HG02973 (cell line): ENCODE measurements at regions not wholly inside any gene's neighbourhood (a gene's known extent, or its start where the extent isn't known, plus 50 kb on each side); places are given as distances from the start of the nearest gene placed in this dataset.

Experiments
- ATAC-seq: cut with Tn5 transposase; IDR thresholded peaks from one replicate; pipeline ENCODE4 v1.9.1; 2021; ENCODE audit warnings: moderate library complexity; ENCODE audit not compliant: unreplicated experiment

- ATAC-seq, result no peak
Observed at GRCh38 chr16:51039638-51040331, 111.3 kb downstream of the SALL1 start.

DNA sequence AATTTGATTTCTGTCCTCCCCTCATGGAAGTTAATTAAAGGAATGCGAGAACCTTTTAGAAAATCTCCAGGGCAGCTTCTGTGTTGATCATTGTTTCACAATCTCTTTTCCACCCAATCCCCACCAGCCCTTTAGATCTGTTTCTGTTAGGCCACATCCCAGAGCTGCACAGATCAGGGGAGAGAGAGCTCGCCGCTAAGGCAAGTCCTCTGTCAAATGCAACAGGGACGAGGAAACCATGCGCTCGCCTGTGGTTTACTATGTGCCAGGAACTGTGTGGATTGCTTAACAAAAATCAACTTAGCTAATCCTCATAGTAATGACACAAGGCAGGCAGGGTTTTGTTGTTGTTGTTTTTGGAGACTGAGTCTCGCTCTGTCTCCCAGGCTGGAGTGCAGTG is 115.4 kb downstream of the SALL1 start:
- no peak for ATAC-seq

- no peak for ATAC-seq
Observed at GRCh38 chr16:51035110-51035498, 116.0 kb downstream of the SALL1 start.

DNA sequence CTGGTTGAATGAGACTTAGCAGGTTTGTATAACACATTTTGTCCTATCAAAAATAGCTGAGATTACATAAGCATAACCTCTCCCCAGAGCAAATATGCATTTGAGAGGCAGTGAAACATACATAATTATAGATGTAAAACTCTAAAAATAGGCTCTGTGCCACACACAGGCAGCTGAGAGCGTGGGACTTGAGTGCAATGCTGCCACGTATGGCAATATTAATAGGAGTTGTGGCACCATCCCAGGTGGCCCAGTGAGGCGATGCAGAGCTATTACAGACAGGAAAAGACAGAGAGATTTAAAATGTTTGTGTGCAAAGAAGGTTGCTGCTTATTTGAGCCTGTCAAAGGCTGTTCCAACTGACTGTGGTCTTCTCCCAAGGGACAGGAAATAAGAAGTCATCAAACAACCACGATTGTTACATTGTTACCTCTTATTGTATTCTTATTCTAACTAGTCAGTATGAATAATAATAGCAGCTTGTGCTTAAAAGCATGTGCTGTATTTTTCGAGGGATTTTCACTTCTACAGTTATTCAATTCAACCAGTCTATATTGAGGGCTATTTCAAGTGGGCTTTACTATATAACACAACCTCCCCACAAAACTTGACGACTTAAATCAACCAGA is 116.5 kb downstream of the SALL1 start:
- ATAC-seq, result no peak

- ATAC-seq, result no peak
Observed at GRCh38 chr16:51031598-51031997, 119.5 kb downstream of the SALL1 start.

GRCh38 chr16:51030516-51030915 is 120.6 kb downstream of the SALL1 start:
- no peak for ATAC-seq

- no peak for ATAC-seq
Observed at GRCh38 chr16:51025588-51026290, 125.3 kb downstream of the SALL1 start.

DNA sequence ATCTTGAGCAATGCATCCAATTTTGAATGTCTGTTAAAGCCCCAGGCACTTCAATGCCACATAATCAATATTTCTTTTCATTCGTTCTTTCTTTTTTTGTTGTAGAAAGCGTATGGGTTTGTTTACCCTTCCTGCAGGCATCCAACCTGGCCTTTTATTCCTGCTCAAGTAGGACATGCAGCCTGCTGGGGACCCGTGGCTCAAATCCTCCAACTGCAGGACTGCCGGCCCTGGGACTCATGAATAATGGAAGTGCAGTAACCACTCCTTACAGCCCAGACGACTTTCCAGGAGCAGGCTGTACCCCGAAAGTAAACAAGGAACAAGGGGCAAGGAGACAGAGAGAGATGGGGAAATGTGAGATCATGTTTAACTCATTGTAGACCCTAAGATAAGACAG is 126.4 kb downstream of the SALL1 start:
- no peak for ATAC-seq

GRCh38 chr16:51022955-51023354 is 128.1 kb downstream of the SALL1 start:
- no peak for ATAC-seq

GRCh38 chr16:51019617-51020016 is 131.5 kb downstream of the SALL1 start:
- no peak for ATAC-seq

GRCh38 chr16:51017969-51018368 is 133.1 kb downstream of the SALL1 start:
- ATAC-seq, result no peak

- no peak for ATAC-seq
Observed at GRCh38 chr16:51012396-51012795, 138.7 kb downstream of the SALL1 start.

- ATAC-seq, result no peak
Observed at GRCh38 chr16:51010817-51011216, 140.3 kb downstream of the SALL1 start.

DNA sequence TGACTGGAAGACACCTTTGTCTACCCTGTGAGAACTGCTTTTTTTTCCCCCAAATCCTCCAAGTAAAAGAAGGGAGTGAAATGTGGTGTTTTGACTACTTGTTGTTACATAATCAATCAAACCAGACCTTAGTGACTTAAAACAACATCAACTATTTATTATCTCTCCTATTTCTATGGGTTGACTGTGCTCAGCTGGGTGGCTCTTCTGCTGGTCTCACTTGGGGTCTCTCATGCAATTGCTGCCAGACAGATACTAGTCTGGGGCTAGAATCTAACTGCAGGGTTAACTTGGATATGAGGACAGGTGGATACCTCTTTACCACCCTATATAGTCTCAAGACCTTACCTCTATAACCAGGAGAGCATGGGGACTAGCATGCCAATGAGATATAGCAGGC is 141.3 kb downstream of the SALL1 start:
- ATAC-seq, result no peak

DNA sequence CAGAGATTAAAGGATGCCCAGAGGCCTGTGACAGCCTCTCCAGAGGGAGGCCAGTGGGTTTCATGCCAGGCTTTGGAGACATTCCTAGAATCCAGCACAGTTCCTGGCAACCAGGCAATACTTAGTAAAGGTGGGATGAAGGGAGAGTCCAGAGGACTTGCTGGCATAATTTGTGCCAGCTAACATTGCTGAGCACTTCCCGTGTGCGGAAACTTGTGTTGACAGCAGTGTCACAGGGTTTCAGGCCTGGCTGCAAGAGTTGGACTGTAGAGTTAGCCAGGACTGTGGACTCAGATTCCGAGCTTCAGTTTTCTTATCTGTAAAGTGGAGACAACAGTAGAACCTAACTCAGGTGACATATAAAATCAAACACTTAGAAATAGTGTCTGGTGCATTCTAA is 141.7 kb downstream of the SALL1 start:
- no peak for ATAC-seq

DNA sequence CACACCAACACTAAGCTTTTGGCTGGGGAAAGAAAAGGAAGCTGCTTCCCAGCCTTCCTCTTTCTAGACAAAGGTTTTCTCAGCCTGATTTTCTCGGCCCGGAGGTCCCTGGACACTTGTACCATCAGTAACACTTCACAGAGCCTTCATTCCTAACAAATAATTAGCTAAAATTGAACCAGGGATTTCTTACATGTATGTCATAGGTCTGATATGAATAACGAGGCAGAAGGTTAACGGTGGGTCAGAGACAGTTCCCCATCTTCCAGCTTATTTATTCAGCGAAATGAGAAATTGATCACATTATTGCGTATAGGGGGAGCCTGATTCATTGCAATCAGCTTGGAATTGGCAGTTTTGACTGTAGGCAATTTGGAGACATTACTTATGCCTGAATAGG is 142.5 kb downstream of the SALL1 start:
- no peak for ATAC-seq

- no peak for ATAC-seq
Observed at GRCh38 chr16:51008037-51008436, 143.0 kb downstream of the SALL1 start.

DNA sequence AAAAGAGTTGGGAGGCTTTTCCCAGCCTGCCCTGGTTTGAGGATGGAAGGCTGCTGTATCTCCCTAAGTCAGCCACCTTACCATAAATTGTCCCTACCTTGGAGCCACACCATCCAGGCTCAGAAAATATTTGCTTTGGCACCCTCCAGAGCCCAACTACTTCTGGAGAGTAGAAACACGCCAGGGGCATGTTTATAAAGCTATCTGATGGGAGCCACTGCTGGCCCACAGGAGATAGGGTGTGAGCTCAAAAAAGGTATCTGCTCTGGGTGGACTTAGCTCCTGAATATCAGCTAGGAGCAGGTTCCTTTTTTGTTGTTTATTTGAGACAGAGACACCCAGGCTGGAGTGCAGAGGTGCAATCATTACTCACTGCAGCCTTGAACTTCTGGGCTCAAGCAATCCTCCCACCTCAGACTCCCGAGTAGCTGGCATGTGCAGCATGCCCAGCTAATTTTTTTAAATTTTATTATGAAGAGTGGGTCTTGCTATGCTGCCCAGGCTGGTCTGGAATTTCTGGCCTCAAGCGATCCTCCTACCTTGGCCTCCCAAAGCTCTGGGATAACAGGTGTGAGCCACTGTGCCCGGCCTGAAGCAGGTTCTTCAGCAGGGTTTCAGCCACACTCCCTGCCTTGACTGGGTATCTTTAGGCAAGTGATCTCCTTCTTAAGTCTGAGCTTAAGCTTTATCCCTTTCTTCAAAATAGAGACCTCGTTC is 147.1 kb downstream of the SALL1 start:
- no peak for ATAC-seq

- ATAC-seq, result no peak
Observed at GRCh38 chr16:51002881-51003490, 148.1 kb downstream of the SALL1 start.

- no peak for ATAC-seq
Observed at GRCh38 chr16:50999181-50999580, 151.9 kb downstream of the SALL1 start.

DNA sequence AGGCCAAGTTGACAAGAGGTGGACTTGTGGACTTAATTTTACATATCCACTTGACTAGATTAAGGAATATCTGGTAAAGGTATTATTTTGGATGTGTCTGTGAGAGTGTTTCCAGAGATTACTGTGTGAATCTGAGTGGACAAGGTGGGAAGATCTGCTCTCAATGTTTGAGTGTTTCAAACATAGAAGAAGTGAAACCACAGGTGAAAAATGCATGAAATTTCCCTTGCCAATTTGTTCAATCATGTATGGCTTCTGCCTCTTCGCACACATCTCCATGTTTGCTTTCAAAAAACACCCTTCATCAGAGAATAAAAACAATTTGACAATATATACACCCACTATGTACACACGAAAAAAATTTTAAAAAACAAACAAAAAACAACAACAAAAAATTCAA is 152.7 kb downstream of the SALL1 start:
- no peak for ATAC-seq
